ENCODE measurements at regions not wholly inside any gene's neighbourhood (a gene's known extent, or its start where the extent isn't known, plus 50 kb on each side); places are given as distances from the start of the nearest gene placed in this dataset.

DNA sequence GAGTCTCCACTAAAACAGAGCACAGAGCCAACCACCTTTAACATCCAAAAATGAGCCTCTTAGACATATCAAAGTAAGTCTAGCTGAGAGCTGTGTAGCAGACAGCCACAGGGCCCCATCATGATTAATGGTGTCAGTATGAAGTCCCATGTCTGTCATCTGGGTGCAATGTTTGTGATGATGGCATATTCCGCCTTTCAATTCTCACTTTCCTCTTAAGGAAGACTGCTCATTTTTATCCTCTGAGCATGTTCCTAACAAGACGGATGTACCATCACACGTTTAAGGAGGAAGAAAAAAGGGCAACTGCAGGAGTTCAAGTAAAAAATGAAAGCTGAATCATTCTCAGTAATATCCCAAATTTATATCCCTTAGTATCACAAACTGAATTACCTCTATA is 85.8 kb upstream of the KCNMB2 start:
- TF ChIP-seq POLR2AphosphoS5 (IDR thresholded peaks at IDR 0.05; ENCODE audit: low read depth, low read length) (no peak), SIN3A (IDR thresholded peaks at IDR 0.05; ENCODE audit: borderline replicate concordance, insufficient read depth, low read length) (no peak), TAF1 (IDR thresholded peaks at IDR 0.05; ENCODE audit: borderline replicate concordance, insufficient read depth, low read length) (no peak), FOXP2 (optimal IDR thresholded peaks at IDR 0.05; ENCODE audit: borderline replicate concordance, extremely low read depth, extremely low read length, insufficient read depth) (no peak)
- TF ChIP-seq, protein P1, sequence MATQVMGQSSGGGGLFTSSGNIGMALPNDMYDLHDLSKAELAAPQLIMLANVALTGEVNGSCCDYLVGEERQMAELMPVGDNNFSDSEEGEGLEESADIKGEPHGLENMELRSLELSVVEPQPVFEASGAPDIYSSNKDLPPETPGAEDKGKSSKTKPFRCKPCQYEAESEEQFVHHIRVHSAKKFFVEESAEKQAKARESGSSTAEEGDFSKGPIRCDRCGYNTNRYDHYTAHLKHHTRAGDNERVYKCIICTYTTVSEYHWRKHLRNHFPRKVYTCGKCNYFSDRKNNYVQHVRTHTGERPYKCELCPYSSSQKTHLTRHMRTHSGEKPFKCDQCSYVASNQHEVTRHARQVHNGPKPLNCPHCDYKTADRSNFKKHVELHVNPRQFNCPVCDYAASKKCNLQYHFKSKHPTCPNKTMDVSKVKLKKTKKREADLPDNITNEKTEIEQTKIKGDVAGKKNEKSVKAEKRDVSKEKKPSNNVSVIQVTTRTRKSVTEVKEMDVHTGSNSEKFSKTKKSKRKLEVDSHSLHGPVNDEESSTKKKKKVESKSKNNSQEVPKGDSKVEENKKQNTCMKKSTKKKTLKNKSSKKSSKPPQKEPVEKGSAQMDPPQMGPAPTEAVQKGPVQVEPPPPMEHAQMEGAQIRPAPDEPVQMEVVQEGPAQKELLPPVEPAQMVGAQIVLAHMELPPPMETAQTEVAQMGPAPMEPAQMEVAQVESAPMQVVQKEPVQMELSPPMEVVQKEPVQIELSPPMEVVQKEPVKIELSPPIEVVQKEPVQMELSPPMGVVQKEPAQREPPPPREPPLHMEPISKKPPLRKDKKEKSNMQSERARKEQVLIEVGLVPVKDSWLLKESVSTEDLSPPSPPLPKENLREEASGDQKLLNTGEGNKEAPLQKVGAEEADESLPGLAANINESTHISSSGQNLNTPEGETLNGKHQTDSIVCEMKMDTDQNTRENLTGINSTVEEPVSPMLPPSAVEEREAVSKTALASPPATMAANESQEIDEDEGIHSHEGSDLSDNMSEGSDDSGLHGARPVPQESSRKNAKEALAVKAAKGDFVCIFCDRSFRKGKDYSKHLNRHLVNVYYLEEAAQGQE (IDR thresholded peaks at IDR 0.05; ENCODE audit: insufficient read depth in 1 of 2, low read depth in 2 of 2, low read length in 2 of 2) = no peak
